H1 (cell line): ENCODE measurements at regions not wholly inside any gene's neighbourhood (a gene's known extent, or its start where the extent isn't known, plus 50 kb on each side); places are given as distances from the start of the nearest gene placed in this dataset.

ENCODE experiments used
- CTCF ChIA-PET: fragments of 300-600 bp; sonication (Branson Sonifier 250); formaldehyde crosslinking; loops from one replicate; lab custom pipeline; 2021; ENCODE audit not compliant: partially characterized antibody; lab: Charles Lee
- POLR2A ChIA-PET: fragments of 300-600 bp; sonication (Branson Sonifier 250); formaldehyde crosslinking; loops from one replicate; lab custom pipeline; 2021; ENCODE audit warnings: inconsistent platforms; ENCODE audit not compliant: partially characterized antibody; lab: Charles Lee
- DNase-seq, 2 experiments: peaks; one replicate each; pipeline versions ENCODE4 v3.0.0 to v3.0.0-alpha.2; 2010 to 2022; ENCODE audit warnings: low spot score in 2 of 2, low read depth in 1 of 2, mixed read lengths in 1 of 2
- FAIRE-seq: peaks from 2 replicates; lab custom pipeline; 2011; peaks lifted over from hg19 to GRCh38; lab: Jason Lieb, UNC
- H2AFZ ChIP-seq: 2 replicates; pipeline ENCODE4 v1.8.1; 2012; ENCODE audit warnings: low read length, inconsistent platforms
- H2AK5ac ChIP-seq: 2 replicates; pipeline ENCODE4 v1.6.1; 2013; ENCODE audit warnings: low read depth, low read length
- H2BK120ac ChIP-seq: replicated peaks from 2 replicates; pipeline ENCODE3; 2013; ENCODE audit warnings: low read depth, low read length, inconsistent platforms
- H2BK12ac ChIP-seq: 2 replicates; pipeline ENCODE4 v1.6.1; 2013; ENCODE audit warnings: low read depth, low read length
- H2BK15ac ChIP-seq: 2 replicates; pipeline ENCODE4 v1.6.1; 2013; ENCODE audit warnings: low read length
- H2BK20ac ChIP-seq: 2 replicates; pipeline ENCODE4 v1.6.1; 2013; ENCODE audit warnings: low read length
- H2BK5ac ChIP-seq: 2 replicates; pipeline ENCODE4 v1.6.1; 2013; ENCODE audit warnings: low read depth, low read length
- H3K14ac ChIP-seq: 2 replicates; pipeline ENCODE4 v1.6.1; 2013; ENCODE audit warnings: inconsistent platforms; ENCODE audit not compliant: insufficient read length
- H3K18ac ChIP-seq: 2 replicates; pipeline ENCODE4 v1.6.1; 2013; ENCODE audit warnings: low read length; ENCODE audit errors: extremely low read depth
- H3K23ac ChIP-seq: 2 replicates; pipeline ENCODE4 v1.6.1; 2013; ENCODE audit warnings: inconsistent platforms; ENCODE audit not compliant: insufficient read length
- H3K23me2 ChIP-seq: 2 replicates; pipeline ENCODE4 v1.6.1; 2013; ENCODE audit warnings: low read depth, low read length
- H3K27ac ChIP-seq: 2 replicates; pipeline ENCODE4 v1.6.1; 2011; ENCODE audit warnings: low read depth, low read length, inconsistent platforms
- H3K27me3 ChIP-seq, 4 experiments: replicated peaks in 1 of 4; 1 replicate in 1 of 4; 2 replicates in 3 of 4; pipeline versions ENCODE4 v1.6.1 to v1.8.1; 2011 to 2013; ENCODE audit warnings: low read length in 3 of 4, mild to moderate bottlenecking in 3 of 4, inconsistent platforms in 2 of 4, mixed read lengths in 2 of 4, moderate library complexity in 1 of 4; ENCODE audit not compliant: control insufficient read depth in 3 of 4, insufficient read depth in 3 of 4; ENCODE audit errors: extremely low read depth in 1 of 4
- H3K36me3 ChIP-seq, 4 experiments: 2 replicates each; pipeline versions ENCODE4 v1.6.1 to v1.8.1; 2011 to 2013; ENCODE audit warnings: mild to moderate bottlenecking in 4 of 4, low read length in 3 of 4, moderate library complexity in 2 of 4, control low read depth in 1 of 4, inconsistent platforms in 1 of 4; ENCODE audit not compliant: insufficient read depth in 4 of 4, control insufficient read depth in 2 of 4
- H3K4ac ChIP-seq: replicated peaks from 2 replicates; pipeline ENCODE3; 2013; ENCODE audit warnings: low read length, low read depth, mixed read lengths, inconsistent platforms; ENCODE audit not compliant: insufficient read length
- H3K4me1 ChIP-seq, 4 experiments: replicated peaks in 1 of 4; 1 replicate in 1 of 4; 2 replicates in 3 of 4; pipeline versions ENCODE4 v1.6.1 to v1.8.1; 2011 to 2013; ENCODE audit warnings: low read length in 3 of 4, inconsistent platforms in 2 of 4, mixed read lengths in 1 of 4; ENCODE audit not compliant: insufficient read depth in 4 of 4, control insufficient read depth in 3 of 4
- H3K4me2 ChIP-seq, 2 experiments: 2 replicates each; pipeline versions ENCODE4 v1.6.1 to v1.8.1; 2011 to 2013; ENCODE audit warnings: low read depth in 2 of 2, low read length in 2 of 2, control low read depth in 1 of 2, inconsistent platforms in 1 of 2, mild to moderate bottlenecking in 1 of 2; ENCODE audit not compliant: insufficient read depth in 1 of 2
- H3K4me3 ChIP-seq, 4 experiments: fragments of 200-600, 300-600 bp in 1 of 4; sonication (generic), shearing (Covaris generic), sonication (Bioruptor Twin) in 1 of 4; 2 replicates each; pipeline versions ENCODE4 v1.5.1 to v1.8.1; 2011 to 2016; ENCODE audit warnings: low read length in 4 of 4, low read depth in 3 of 4, control low read depth in 2 of 4, inconsistent platforms in 2 of 4, mild to moderate bottlenecking in 2 of 4, mixed read lengths in 1 of 4, moderate library complexity in 1 of 4; ENCODE audit not compliant: insufficient read depth in 2 of 4; ENCODE audit errors: extremely low read depth in 1 of 4
- H3K56ac ChIP-seq: replicated peaks from 2 replicates; pipeline ENCODE3; 2013; ENCODE audit warnings: low read depth, mild to moderate bottlenecking, mixed read lengths, low read length, inconsistent platforms; ENCODE audit not compliant: insufficient read length
- H3K79me1 ChIP-seq: 2 replicates; pipeline ENCODE4 v1.6.1; 2013; ENCODE audit warnings: low read depth, low read length, control low read depth
- H3K79me2 ChIP-seq, 2 experiments: 2 replicates each; pipeline versions ENCODE4 v1.6.1 to v1.8.1; 2012 to 2013; ENCODE audit warnings: low read length in 2 of 2, mild to moderate bottlenecking in 2 of 2, inconsistent platforms in 1 of 2; ENCODE audit not compliant: insufficient read depth in 2 of 2, control insufficient read depth in 1 of 2
- H3K9ac ChIP-seq, 4 experiments: replicated peaks in 1 of 4; 1 replicate in 1 of 4; 2 replicates in 3 of 4; pipeline versions ENCODE4 v1.6.1 to v1.8.1; 2011 to 2013; ENCODE audit warnings: low read depth in 3 of 4, low read length in 3 of 4, control low read depth in 2 of 4, mild to moderate bottlenecking in 2 of 4, moderate library complexity in 2 of 4, inconsistent platforms in 1 of 4; ENCODE audit errors: extremely low read depth in 1 of 4
- H3K9me3 ChIP-seq, 2 experiments: 2 replicates each; pipeline versions ENCODE4 v1.6.1 to v1.8.1; 2012 to 2013; ENCODE audit warnings: mild to moderate bottlenecking in 2 of 2, moderate library complexity in 2 of 2, control low read depth in 1 of 2, inconsistent platforms in 1 of 2, low read depth in 1 of 2, low read length in 1 of 2, mixed read lengths in 1 of 2; ENCODE audit not compliant: insufficient read depth in 2 of 2
- H4K20me1 ChIP-seq, 2 experiments: replicated peaks in 1 of 2; 2 replicates each; pipeline versions ENCODE3 to v1.8.1; 2011 to 2013; ENCODE audit warnings: inconsistent platforms in 2 of 2, low read length in 2 of 2, mild to moderate bottlenecking in 1 of 2; ENCODE audit not compliant: insufficient read depth in 2 of 2, control insufficient read depth in 1 of 2
- H4K5ac ChIP-seq: 2 replicates; pipeline ENCODE4 v1.6.1; 2013; ENCODE audit warnings: low read length, low read depth, mixed read lengths, inconsistent platforms; ENCODE audit not compliant: insufficient read length
- H4K8ac ChIP-seq: 2 replicates; pipeline ENCODE4 v1.8.0; 2013; ENCODE audit warnings: mild to moderate bottlenecking, moderate library complexity, low read length, inconsistent platforms; ENCODE audit not compliant: insufficient read depth; ENCODE audit errors: extremely low read depth
- H4K91ac ChIP-seq: replicated peaks from 2 replicates; pipeline ENCODE3; 2013; ENCODE audit warnings: low read length, mixed read lengths, inconsistent platforms; ENCODE audit not compliant: insufficient read length
- CBX5 ChIP-seq: fragments of 300-800, 300-1000 bp; sonication (generic); IDR thresholded peaks from 2 replicates; pipeline ENCODE4 v1.7.1; 2016; ENCODE audit warnings: antibody characterized with exemption, low read length, low read depth
- KDM5A ChIP-seq: fragments of 200-600 bp; IDR thresholded peaks from 2 replicates; pipeline ENCODE4 v1.7.1; 2012; ENCODE audit warnings: mild to moderate bottlenecking, low read length, inconsistent platforms, mixed read lengths
- NANOG ChIP-seq: IDR thresholded peaks from 2 replicates; pipeline ENCODE4 v1.6.1; 2011; ENCODE audit warnings: low read length, low read depth, mild to moderate bottlenecking, inconsistent platforms; ENCODE audit not compliant: insufficient read depth, poor library complexity, severe bottlenecking
- RFX5 ChIP-seq: IDR thresholded peaks from 2 replicates; pipeline ENCODE4 v1.6.1; 2011; ENCODE audit warnings: low read depth, low read length, improper control_type of control experiment, borderline replicate concordance
- WGBS, 2 experiments: shearing (Covaris generic) in 1 of 2; methylation state at CpG; one replicate each; pipeline versions ENCODE4 v1.1.6 to v1.1.7; 2013 to 2015; ENCODE audit warnings: low lambda C conversion rate in 2 of 2, mixed read lengths in 2 of 2, inconsistent platforms in 1 of 2, low coverage in 1 of 2, missing lambda C conversion rate in 1 of 2; ENCODE audit not compliant: insufficient replicate concordance in 2 of 2, insufficient coverage in 1 of 2, insufficient read length in 1 of 2; ENCODE audit errors: extremely low coverage in 1 of 2, missing lambda C conversion rate in 1 of 2; 5-methylcytosine and 5-hydroxymethylcytosine counted together
- TF ChIP-seq, protein P1 (sequence below): IDR thresholded peaks from 2 replicates; pipeline ENCODE4 v1.6.1; 2011; ENCODE audit warnings: low read length, improper control_type of control experiment
- TF ChIP-seq, protein P2 (sequence below): IDR thresholded peaks from 2 replicates; pipeline ENCODE4 v1.6.1; 2011; ENCODE audit warnings: low read depth, mild to moderate bottlenecking, low read length; ENCODE audit not compliant: insufficient read depth

DNA sequence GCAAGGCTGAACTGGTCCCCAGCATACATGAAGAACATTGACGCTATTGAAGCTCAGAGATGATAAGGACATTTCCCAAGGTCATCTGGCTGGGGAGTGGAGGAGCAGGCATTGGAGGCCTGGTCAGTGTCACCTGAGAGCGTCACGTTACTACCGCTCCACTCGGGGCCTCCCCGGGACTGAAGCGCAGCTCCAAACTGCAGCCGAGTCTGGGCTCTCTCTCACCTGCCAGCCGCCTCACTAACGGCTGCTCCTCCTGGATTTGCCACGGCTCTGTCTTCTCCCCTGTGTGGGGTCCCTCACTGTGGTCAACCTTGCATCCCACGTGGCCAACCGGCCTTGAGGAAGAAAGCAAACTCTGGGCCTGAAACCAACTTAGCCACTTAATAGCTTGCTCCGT, 111.3 kb downstream of the ADSS2 start:
- WGBS, 2 experiments: 91% methylated on average over 14 of the region's 14 CpGs; no CpG with 5 or more reads in 1 of the 2 experiments
- H2BK120ac ChIP-seq: peak overlapping the region; percentile 86
- H4K91ac ChIP-seq: peak overlapping the region; percentile 97
- H4K5ac ChIP-seq: no peak overlapping the region
- H2AK5ac ChIP-seq: peak overlapping the region; percentile 7
- H3K9ac ChIP-seq: no peak overlapping the region; a peak in 1 of 7 replicates
- no peak overlapping the region for H4K8ac ChIP-seq
- no peak for TF ChIP-seq NANOG
- no peak for TF ChIP-seq RFX5
- TF ChIP-seq, protein P1, sequence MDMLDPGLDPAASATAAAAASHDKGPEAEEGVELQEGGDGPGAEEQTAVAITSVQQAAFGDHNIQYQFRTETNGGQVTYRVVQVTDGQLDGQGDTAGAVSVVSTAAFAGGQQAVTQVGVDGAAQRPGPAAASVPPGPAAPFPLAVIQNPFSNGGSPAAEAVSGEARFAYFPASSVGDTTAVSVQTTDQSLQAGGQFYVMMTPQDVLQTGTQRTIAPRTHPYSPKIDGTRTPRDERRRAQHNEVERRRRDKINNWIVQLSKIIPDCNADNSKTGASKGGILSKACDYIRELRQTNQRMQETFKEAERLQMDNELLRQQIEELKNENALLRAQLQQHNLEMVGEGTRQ: no peak
- TF ChIP-seq, protein P2, sequence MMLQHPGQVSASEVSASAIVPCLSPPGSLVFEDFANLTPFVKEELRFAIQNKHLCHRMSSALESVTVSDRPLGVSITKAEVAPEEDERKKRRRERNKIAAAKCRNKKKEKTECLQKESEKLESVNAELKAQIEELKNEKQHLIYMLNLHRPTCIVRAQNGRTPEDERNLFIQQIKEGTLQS: no peak
- TF ChIP-seq KDM5A: no peak
- TF ChIP-seq CBX5: no peak
- peak overlapping the region; percentile 3; the same call in 1 of the 2 replicates for H2BK15ac ChIP-seq
- no peak overlapping the region for H2AFZ ChIP-seq
- H3K18ac ChIP-seq: peak overlapping the region; percentile 6; the same call in 1 of the 2 replicates
- H3K27ac ChIP-seq: no peak overlapping the region
- no peak overlapping the region for H3K4me2 ChIP-seq
- H2BK20ac ChIP-seq: peak overlapping the region; percentile 24
- H3K4me1 ChIP-seq: peaks cover 7 to 21% (median 10%) of the 10 kb centered on the region in 4 experiments; a peak in 6 of 7 replicates
- no peak overlapping the region for H3K14ac ChIP-seq
- H3K4me3 ChIP-seq: no peak overlapping the region
- H3K79me2 ChIP-seq: no peaks in the 10 kb centered on the region
- no peaks in the 10 kb centered on the region for H3K27me3 ChIP-seq
- no peaks in the 10 kb centered on the region for H3K79me1 ChIP-seq
- no peak for FAIRE-seq
- no peaks in the 10 kb centered on the region for H3K9me3 ChIP-seq
- CTCF ChIA-PET: interaction anchor here (0.8 kb wide), 1 partner anchor 10 kb away, joined by 3 read pairs; no protein-coding TSS in a partner anchor
- DNase-seq: peak in 1 of 2 experiments; percentile 47
- no peaks in the 10 kb centered on the region for H3K23me2 ChIP-seq
- no peaks in the 10 kb centered on the region for H4K20me1 ChIP-seq
- no peak overlapping the region for H3K4ac ChIP-seq
- no peaks in the 10 kb centered on the region for H3K36me3 ChIP-seq
- no peak overlapping the region for H3K56ac ChIP-seq
- POLR2A ChIA-PET: interaction anchor here (1.6 kb wide), 1 partner anchor 12 kb away, joined by 4 read pairs; a partner anchor contains a TSS
- no peak overlapping the region for H3K23ac ChIP-seq
- peak overlapping the region; percentile 58; the same call in 1 of the 2 replicates for H2BK5ac ChIP-seq
- peak overlapping the region; percentile 86 for H2BK12ac ChIP-seq
